Neural progenitor cell (in vitro differentiated cells): ENCODE measurements at regions not wholly inside any gene's neighbourhood (a gene's known extent, or its start where the extent isn't known, plus 50 kb on each side); places are given as distances from the start of the nearest gene placed in this dataset.

ENCODE experiments used
- DNase-seq: peaks from one replicate; pipeline ENCODE4 v3.0.0-alpha.2; 2016; ENCODE audit warnings: low spot score
- H2AFZ ChIP-seq: fragments of 200-600 bp; sonication (generic); replicated peaks from 2 replicates; pipeline ENCODE4 v1.6.1; 2016; ENCODE audit warnings: antibody characterized with exemption
- H3F3A ChIP-seq: fragments of 200-600 bp; sonication (generic); 2 replicates; pipeline ENCODE4 v1.6.1; 2016; ENCODE audit warnings: antibody characterized with exemption, low read depth
- H3K27ac ChIP-seq: fragments of 200-600 bp; sonication (generic); 2 replicates; pipeline ENCODE4 v1.5.1; 2016; ENCODE audit warnings: mild to moderate bottlenecking
- H3K27me3 ChIP-seq: fragments of 200-600 bp; sonication (generic); 2 replicates; pipeline ENCODE4 v1.6.1; 2016; ENCODE audit warnings: mild to moderate bottlenecking, moderate library complexity
- H3K36me3 ChIP-seq: fragments of 200-600 bp; sonication (generic); 2 replicates; pipeline ENCODE4 v1.5.1; 2016
- H3K4me1 ChIP-seq: fragments of 200-600 bp; sonication (generic); 2 replicates; pipeline ENCODE4 v1.6.1; 2016; ENCODE audit warnings: mixed run types
- H3K4me2 ChIP-seq: fragments of 200-600 bp; sonication (generic); 2 replicates; pipeline ENCODE4 v1.6.1; 2016
- H3K4me3 ChIP-seq: fragments of 200-600 bp; sonication (generic); 2 replicates; pipeline ENCODE4 v1.5.1; 2016
- H3K79me2 ChIP-seq: fragments of 200-600 bp; sonication (generic); 2 replicates; pipeline ENCODE4 v1.6.1; 2016; ENCODE audit warnings: low read depth
- H3K9ac ChIP-seq: fragments of 200-600 bp; sonication (generic); 2 replicates; pipeline ENCODE4 v1.6.1; 2016
- H3K9me3 ChIP-seq: fragments of 200-600 bp; sonication (generic); 2 replicates; pipeline ENCODE4 v1.5.1; 2016; ENCODE audit warnings: low read depth
- H4K20me1 ChIP-seq: fragments of 200-600 bp; sonication (generic); 2 replicates; pipeline ENCODE4 v1.6.1; 2016; ENCODE audit warnings: low read depth
- H3K27ac Mint-ChIP-seq: 3 replicates; pipeline ENCODE4 v1.8.0; 2021; ENCODE audit warnings: mixed read lengths
- H3K27me3 Mint-ChIP-seq: 2 replicates; pipeline ENCODE4 v1.8.0; 2022; ENCODE audit warnings: low read depth, mild to moderate bottlenecking, inconsistent platforms, moderate library complexity, mixed read lengths; ENCODE audit not compliant: insufficient read depth
- H3K36me3 Mint-ChIP-seq: 3 replicates; pipeline ENCODE4 v1.8.0; 2021; ENCODE audit warnings: mixed read lengths
- H3K4me1 Mint-ChIP-seq: 3 replicates; pipeline ENCODE4 v1.8.0; 2021; ENCODE audit warnings: mixed read lengths
- H3K4me3 Mint-ChIP-seq: 3 replicates; pipeline ENCODE4 v1.8.0; 2021; ENCODE audit warnings: mild to moderate bottlenecking, moderate library complexity, mixed read lengths
- H3K9me3 Mint-ChIP-seq: 3 replicates; pipeline ENCODE4 v1.8.0; 2020; ENCODE audit warnings: mixed read lengths
- CTCF ChIP-seq: fragments of 200-600 bp; sonication (generic); IDR thresholded peaks from 2 replicates; pipeline ENCODE4 v1.5.1; 2017; ENCODE audit warnings: antibody characterized with exemption, mild to moderate bottlenecking
- EZH2 ChIP-seq: fragments of 200-600 bp; sonication (generic); IDR thresholded peaks from 2 replicates; pipeline ENCODE4 v1.6.1; 2017; ENCODE audit warnings: antibody characterized with exemption, mild to moderate bottlenecking, moderate library complexity
- EZH2phosphoT487 ChIP-seq: fragments of 200-600 bp; sonication (generic); IDR thresholded peaks from 2 replicates; pipeline ENCODE4 v1.6.1; 2017; ENCODE audit warnings: antibody characterized with exemption

DNA sequence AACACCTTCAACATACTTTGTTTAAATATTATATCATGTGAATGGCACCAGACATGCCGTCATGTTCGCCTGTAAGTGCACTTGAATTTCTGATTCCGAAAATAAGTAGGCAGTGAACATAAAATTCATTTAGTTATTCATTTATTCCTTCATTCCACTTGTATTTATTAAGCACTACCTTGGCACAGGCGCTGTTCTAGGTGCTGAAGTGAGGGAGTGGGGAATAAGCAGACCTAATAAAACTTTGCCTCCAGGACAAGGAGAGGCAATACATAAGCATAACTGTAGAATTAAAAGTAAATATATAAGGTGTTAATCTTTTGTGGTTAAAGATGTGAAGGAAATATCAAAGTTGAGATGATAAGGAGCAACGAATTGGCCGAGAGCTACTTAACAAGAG lies 297.4 kb downstream of the TENT4A start:
- Histone ChIP-seq H3K27ac (no peak overlapping the region), H3K4me1 (no peaks in the 10 kb centered on the region), H3K4me2 (no peak overlapping the region), H3K79me2 (no peaks in the 10 kb centered on the region), H2AFZ (no peak overlapping the region), H4K20me1 (peaks cover 7% of the 10 kb centered on the region), H3K36me3 (no peaks in the 10 kb centered on the region), H3K27me3 (peaks cover 5% of the 10 kb centered on the region), H3K9ac (no peak overlapping the region), H3F3A (no peaks in the 10 kb centered on the region), H3K4me3 (no peak overlapping the region), H3K9me3 (no peaks in the 10 kb centered on the region)
- H3K27ac Mint-ChIP-seq = no peak overlapping the region
- no peaks in the 10 kb centered on the region for H3K4me1 Mint-ChIP-seq
- H3K36me3 Mint-ChIP-seq = no peaks in the 10 kb centered on the region
- peaks cover 2% of the 10 kb centered on the region for H3K27me3 Mint-ChIP-seq
- no peaks in the 10 kb centered on the region for H3K9me3 Mint-ChIP-seq
- no peak overlapping the region for H3K4me3 Mint-ChIP-seq
- DNase-seq = peak; percentile 58
- TF ChIP-seq EZH2 = no peak
- TF ChIP-seq CTCF = no peak

- no peak overlapping the region for H3K4me3 ChIP-seq
- no peak overlapping the region for H3K4me2 ChIP-seq
- Mint-ChIP-seq H3K27ac (no peak overlapping the region), H3K36me3 (no peaks in the 10 kb centered on the region), H3K4me3 (no peak overlapping the region), H3K4me1 (no peaks in the 10 kb centered on the region), H3K9me3 (no peaks in the 10 kb centered on the region), H3K27me3 (peaks cover 2% of the 10 kb centered on the region)
- H3K4me1 ChIP-seq = no peaks in the 10 kb centered on the region
- DNase-seq = no peak
- no peaks in the 10 kb centered on the region for H3K36me3 ChIP-seq
- H2AFZ ChIP-seq = no peak overlapping the region
- no peak for TF ChIP-seq EZH2
- TF ChIP-seq CTCF = no peak
- TF ChIP-seq EZH2phosphoT487 = no peak
- peaks cover 3% of the 10 kb centered on the region for H3K27me3 ChIP-seq
- H4K20me1 ChIP-seq = peaks cover 7% of the 10 kb centered on the region
- no peak overlapping the region for H3K27ac ChIP-seq
- no peaks in the 10 kb centered on the region for H3K9me3 ChIP-seq
- H3F3A ChIP-seq = no peaks in the 10 kb centered on the region
- H3K79me2 ChIP-seq = no peaks in the 10 kb centered on the region
- H3K9ac ChIP-seq = no peak overlapping the region
Observed at GRCh38 chr5:7012057-7012456, 298.8 kb downstream of the TENT4A start.

DNA sequence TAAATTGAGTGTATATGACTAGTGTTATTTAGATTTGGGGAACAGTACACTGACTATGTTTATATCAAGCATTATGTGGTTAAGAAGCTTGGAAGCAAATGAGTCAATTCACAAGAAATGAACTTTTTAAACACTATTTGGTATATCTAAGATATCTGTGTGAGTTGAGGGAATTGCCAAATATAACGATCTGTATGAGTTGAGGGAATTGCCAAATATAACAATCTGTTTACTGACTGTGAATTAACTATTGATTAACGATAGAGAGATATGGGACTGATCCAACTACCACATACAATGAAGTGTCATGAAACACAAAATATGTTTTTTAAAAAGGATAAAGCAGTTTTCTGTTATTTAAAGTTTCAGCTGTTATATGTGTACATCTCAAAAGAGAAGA lies 301.4 kb downstream of the TENT4A start:
- H3K27ac Mint-ChIP-seq = no peak overlapping the region
- H3K4me3 Mint-ChIP-seq = no peak overlapping the region
- no peaks in the 10 kb centered on the region for H3K36me3 Mint-ChIP-seq
- no peak for DNase-seq
- Histone ChIP-seq H3K9me3 (no peaks in the 10 kb centered on the region), H3K36me3 (no peaks in the 10 kb centered on the region), H4K20me1 (peaks cover 7% of the 10 kb centered on the region), H3K79me2 (no peaks in the 10 kb centered on the region), H3K27me3 (no peaks in the 10 kb centered on the region), H3K4me3 (no peak overlapping the region), H3K27ac (no peak overlapping the region), H3F3A (no peaks in the 10 kb centered on the region), H3K9ac (no peak overlapping the region), H2AFZ (no peak overlapping the region), H3K4me2 (no peak overlapping the region), H3K4me1 (no peaks in the 10 kb centered on the region)
- H3K9me3 Mint-ChIP-seq = no peaks in the 10 kb centered on the region
- H3K27me3 Mint-ChIP-seq = peaks cover 3% of the 10 kb centered on the region
- TF ChIP-seq CTCF (no peak), EZH2 (no peak), EZH2phosphoT487 (no peak)
- no peaks in the 10 kb centered on the region for H3K4me1 Mint-ChIP-seq
